SU-DHL-6 (cell line): ENCODE measurements at regions not wholly inside any gene's neighbourhood (a gene's known extent, or its start where the extent isn't known, plus 50 kb on each side); places are given as distances from the start of the nearest gene placed in this dataset.
A peak's percentile ranks its signal among the peaks of the same experiment; 100 is the strongest.

ENCODE experiments used
- H2AFZ ChIP-seq: fragments of 200-600 bp; sonication (generic); 2 replicates; pipeline ENCODE4 v1.6.1; 2014; ENCODE audit warnings: low read depth, mild to moderate bottlenecking, moderate library complexity, mixed read lengths, antibody characterized with exemption, low read length; ENCODE audit not compliant: severe bottlenecking
- H3F3A ChIP-seq: fragments of 200-600 bp; shearing (Covaris generic); 2 replicates; pipeline ENCODE4 v1.6.0; 2016; ENCODE audit warnings: antibody characterized with exemption, mild to moderate bottlenecking; ENCODE audit not compliant: insufficient read depth
- H3K27ac ChIP-seq: fragments of 200-600 bp; sonication (generic); 2 replicates; pipeline ENCODE4 v1.5.1; 2016; ENCODE audit warnings: low read depth, mild to moderate bottlenecking, low read length, moderate library complexity, mixed read lengths
- H3K27me3 ChIP-seq: fragments of 200-600 bp; sonication (generic), shearing (Covaris generic); 2 replicates; pipeline ENCODE4 v1.6.0; 2014; ENCODE audit warnings: mild to moderate bottlenecking, low read length
- H3K36me3 ChIP-seq: fragments of 200-600 bp; sonication (generic); 2 replicates; pipeline ENCODE4 v1.6.1; 2014; ENCODE audit warnings: mild to moderate bottlenecking, low read length, mixed read lengths
- H3K4me2 ChIP-seq: fragments of 300-600, 200-600 bp; shearing (Covaris generic), sonication (generic); 2 replicates; pipeline ENCODE4 v1.6.0; 2014; ENCODE audit warnings: low read length, low read depth, mild to moderate bottlenecking; ENCODE audit not compliant: poor library complexity, severe bottlenecking
- H3K4me3 ChIP-seq: fragments of 200-600 bp; sonication (generic); 2 replicates; pipeline ENCODE4 v1.5.1; 2014; ENCODE audit warnings: antibody characterized with exemption, low read length, mild to moderate bottlenecking, mixed read lengths; ENCODE audit not compliant: insufficient read depth, poor library complexity, severe bottlenecking
- H3K79me2 ChIP-seq: fragments of 200-600 bp; sonication (generic); 2 replicates; pipeline ENCODE4 v1.6.1; 2014; ENCODE audit warnings: mild to moderate bottlenecking, low read length, moderate library complexity; ENCODE audit not compliant: insufficient read depth
- H3K9ac ChIP-seq: fragments of 200-600 bp; sonication (generic); 2 replicates; pipeline ENCODE4 v1.7.0; 2014; ENCODE audit warnings: mild to moderate bottlenecking, low read length
- H3K9me2 ChIP-seq: fragments of 200-600 bp; sonication (generic); replicated peaks from 2 replicates; pipeline ENCODE4 v1.6.1; 2014; ENCODE audit warnings: low read length; ENCODE audit not compliant: insufficient read depth
- H3K9me3 ChIP-seq: fragments of 200-600 bp; sonication (generic); 2 replicates; pipeline ENCODE4 v1.6.1; 2014; ENCODE audit warnings: low read length, mixed read lengths; ENCODE audit not compliant: insufficient read depth
- H4K20me1 ChIP-seq: fragments of 200-600 bp; sonication (generic); 2 replicates; pipeline ENCODE4 v1.6.1; 2014; ENCODE audit warnings: low read depth, mild to moderate bottlenecking, antibody characterized with exemption, low read length, moderate library complexity, mixed read lengths
- EZH2phosphoT487 ChIP-seq: fragments of 200-600 bp; sonication (generic), shearing (Covaris generic); conservative IDR thresholded peaks from 2 replicates; pipeline ENCODE4 v1.6.1; 2018; ENCODE audit warnings: mild to moderate bottlenecking, antibody characterized with exemption, low read length, moderate library complexity, mixed read lengths
- TF ChIP-seq, protein P1 (sequence below): fragments of 200-600 bp; sonication (generic); IDR thresholded peaks from one replicate; pipeline ENCODE4 v1.5.1; 2017; ENCODE audit warnings: antibody characterized with exemption, mild to moderate bottlenecking, low read length, moderate library complexity; ENCODE audit not compliant: insufficient read depth, poor library complexity, severe bottlenecking

DNA sequence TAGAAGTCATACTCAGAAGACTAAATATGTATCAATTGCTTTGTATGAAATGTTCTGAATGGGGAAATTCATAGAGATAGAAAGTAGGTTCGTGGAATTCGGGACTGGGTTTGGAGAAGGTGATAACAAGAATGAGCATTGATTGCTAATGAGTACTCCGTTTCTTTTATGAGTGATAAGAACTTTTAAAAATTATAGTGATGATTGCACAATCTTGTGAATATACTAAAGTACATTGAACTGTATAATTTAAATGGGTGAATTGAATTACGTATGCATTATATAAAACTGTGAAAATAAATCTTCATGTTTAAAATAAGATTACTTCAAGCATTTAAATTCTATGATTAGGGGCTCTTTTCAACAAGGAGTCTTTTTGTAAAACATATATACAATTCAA lies 425.6 kb upstream of the NCAM2 start:
- no peak overlapping the region for H2AFZ ChIP-seq
- no peaks in the 10 kb centered on the region for H3K36me3 ChIP-seq
- no peaks in the 10 kb centered on the region for H3K9me2 ChIP-seq
- H3K27me3 ChIP-seq: no peaks in the 10 kb centered on the region
- no peak overlapping the region for H3K27ac ChIP-seq
- H4K20me1 ChIP-seq: no peaks in the 10 kb centered on the region
- no peak overlapping the region for H3K4me2 ChIP-seq
- H3K9me3 ChIP-seq: 0 out of 2 replicates have a peak, but pooled peaks cover 4% of the 10 kb centered on the region
- no peaks in the 10 kb centered on the region; the same call in 1 of the 2 replicates for H3F3A ChIP-seq
- H3K9ac ChIP-seq: no peak overlapping the region
- no peaks in the 10 kb centered on the region for H3K79me2 ChIP-seq
- H3K4me3 ChIP-seq: no peak overlapping the region
- TF ChIP-seq, protein P1, sequence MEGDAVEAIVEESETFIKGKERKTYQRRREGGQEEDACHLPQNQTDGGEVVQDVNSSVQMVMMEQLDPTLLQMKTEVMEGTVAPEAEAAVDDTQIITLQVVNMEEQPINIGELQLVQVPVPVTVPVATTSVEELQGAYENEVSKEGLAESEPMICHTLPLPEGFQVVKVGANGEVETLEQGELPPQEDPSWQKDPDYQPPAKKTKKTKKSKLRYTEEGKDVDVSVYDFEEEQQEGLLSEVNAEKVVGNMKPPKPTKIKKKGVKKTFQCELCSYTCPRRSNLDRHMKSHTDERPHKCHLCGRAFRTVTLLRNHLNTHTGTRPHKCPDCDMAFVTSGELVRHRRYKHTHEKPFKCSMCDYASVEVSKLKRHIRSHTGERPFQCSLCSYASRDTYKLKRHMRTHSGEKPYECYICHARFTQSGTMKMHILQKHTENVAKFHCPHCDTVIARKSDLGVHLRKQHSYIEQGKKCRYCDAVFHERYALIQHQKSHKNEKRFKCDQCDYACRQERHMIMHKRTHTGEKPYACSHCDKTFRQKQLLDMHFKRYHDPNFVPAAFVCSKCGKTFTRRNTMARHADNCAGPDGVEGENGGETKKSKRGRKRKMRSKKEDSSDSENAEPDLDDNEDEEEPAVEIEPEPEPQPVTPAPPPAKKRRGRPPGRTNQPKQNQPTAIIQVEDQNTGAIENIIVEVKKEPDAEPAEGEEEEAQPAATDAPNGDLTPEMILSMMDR: no peak
- TF ChIP-seq EZH2phosphoT487: no peak

DNA sequence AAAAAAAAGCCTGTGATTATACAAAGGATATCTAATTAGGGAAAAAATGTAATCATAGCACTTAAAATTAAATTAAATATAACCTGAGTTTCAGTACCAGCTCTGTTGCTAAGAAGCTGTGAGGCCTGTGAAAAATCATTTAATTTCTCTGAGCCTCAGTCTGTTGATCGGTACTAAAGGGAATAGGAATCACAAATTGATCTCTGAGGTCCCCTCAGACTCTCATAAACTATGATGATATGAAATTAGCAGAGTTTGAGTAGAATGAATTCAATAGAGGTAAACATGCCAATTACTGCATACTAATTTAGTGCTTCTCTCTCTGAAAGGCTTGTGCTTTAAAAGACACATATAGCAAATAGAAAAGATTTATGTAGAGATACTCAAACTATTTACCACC lies 416.8 kb upstream of the NCAM2 start:
- Histone ChIP-seq H3K36me3 (no peaks in the 10 kb centered on the region), H3K27me3 (no peaks in the 10 kb centered on the region), H2AFZ (no peak overlapping the region), H3K4me3 (no peak overlapping the region), H4K20me1 (no peaks in the 10 kb centered on the region), H3K9ac (no peak overlapping the region), H3K9me2 (no peaks in the 10 kb centered on the region), H3K9me3 (no peaks in the 10 kb centered on the region), H3K27ac (no peak overlapping the region), H3F3A (no peaks in the 10 kb centered on the region; the same call in 1 of the 2 replicates), H3K79me2 (no peaks in the 10 kb centered on the region), H3K4me2 (no peak overlapping the region)
- TF ChIP-seq EZH2phosphoT487: no peak
- TF ChIP-seq, protein P1: no peak

DNA sequence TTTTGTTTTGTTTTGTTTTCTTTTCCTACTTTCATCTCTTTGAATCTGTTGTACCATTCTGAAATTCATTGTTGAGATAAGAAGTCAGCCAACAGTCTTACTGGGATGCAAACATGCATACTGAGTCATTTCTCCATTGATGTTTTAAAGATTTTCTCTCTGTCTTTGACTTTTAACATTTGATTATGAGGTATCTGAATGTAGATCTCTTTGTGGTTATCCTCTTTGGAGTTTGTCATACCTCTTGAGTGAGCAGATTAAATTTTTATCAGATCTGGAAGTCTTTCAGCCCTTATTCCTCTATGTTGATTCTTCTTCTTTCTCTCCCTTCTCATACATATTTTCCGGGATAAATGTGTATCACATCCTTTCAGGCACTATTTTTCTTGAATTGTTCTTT lies 406.9 kb upstream of the NCAM2 start:
- H2AFZ ChIP-seq: peak overlapping the region; percentile 51
- no peaks in the 10 kb centered on the region for H3K79me2 ChIP-seq
- no peak overlapping the region for H3K4me3 ChIP-seq

More for the DNA sequence above, 406.9 kb upstream of the NCAM2 start:
- Histone ChIP-seq H3K9me3 (peaks cover 11% of the 10 kb centered on the region; the same call in 1 of the 2 replicates), H4K20me1 (no peaks in the 10 kb centered on the region), H3F3A (0 out of 2 replicates have a peak, but pooled peaks cover 4% of the 10 kb centered on the region), H3K4me2 (no peak overlapping the region), H3K9me2 (no peaks in the 10 kb centered on the region), H3K27ac (no peak overlapping the region), H3K27me3 (no peaks in the 10 kb centered on the region), H3K9ac (no peak overlapping the region), H3K36me3 (no peaks in the 10 kb centered on the region)
- TF ChIP-seq, protein P1: no peak
- no peak for TF ChIP-seq EZH2phosphoT487
